ENCODE measurements at regions not wholly inside any gene's neighbourhood (a gene's known extent, or its start where the extent isn't known, plus 50 kb on each side); places are given as distances from the start of the nearest gene placed in this dataset.

GRCh38 chr10:111811517-111811916 lies 372.0 kb downstream of the GPAM start:
- TF ChIP-seq CTCF (IDR thresholded peaks at IDR 0.05), result no peak
- Histone ChIP-seq H3K27ac (no peak overlapping the region), H3K4me3 (no peak overlapping the region)
- DNase-seq (ENCODE audit: low spot score), result no peak

DNA sequence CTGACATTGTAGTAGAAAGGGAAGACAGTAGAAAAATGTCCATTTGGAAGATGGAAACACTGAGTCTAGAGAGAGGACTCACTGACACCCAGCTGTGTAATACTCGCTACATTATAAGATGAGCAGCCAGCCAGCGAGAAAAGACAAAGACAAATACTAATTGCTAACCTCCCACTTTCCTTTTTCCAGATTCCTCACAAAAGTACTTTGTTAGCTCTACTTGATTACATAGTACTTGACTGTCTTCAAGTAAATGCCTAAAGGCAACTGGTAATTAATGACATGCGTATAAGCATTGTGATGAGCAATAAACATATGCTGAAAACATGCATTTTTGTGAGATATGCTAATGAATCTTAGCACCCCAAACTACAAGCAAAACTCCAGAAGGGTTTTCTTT lies 363.1 kb downstream of the GPAM start:
- no peak for TF ChIP-seq CTCF (IDR thresholded peaks at IDR 0.05)
- Histone ChIP-seq H3K4me3 (no peak overlapping the region), H3K27ac (no peak overlapping the region)
- no peak for DNase-seq (ENCODE audit: low spot score)

GRCh38 chr10:111821871-111822270 lies 361.7 kb downstream of the GPAM start:
- no peak for DNase-seq (ENCODE audit: low spot score)
- Histone ChIP-seq H3K4me3 (no peak overlapping the region), H3K27ac (no peak overlapping the region)
- TF ChIP-seq CTCF (IDR thresholded peaks at IDR 0.05), result no peak

- DNase-seq (ENCODE audit: low spot score), result no peak
- H3K4me3 ChIP-seq, result no peak overlapping the region
- no peak overlapping the region for H3K27ac ChIP-seq
- TF ChIP-seq CTCF (IDR thresholded peaks at IDR 0.05), result no peak
Measured at GRCh38 chr10:111822661-111823060, 360.9 kb downstream of the GPAM start.

DNA sequence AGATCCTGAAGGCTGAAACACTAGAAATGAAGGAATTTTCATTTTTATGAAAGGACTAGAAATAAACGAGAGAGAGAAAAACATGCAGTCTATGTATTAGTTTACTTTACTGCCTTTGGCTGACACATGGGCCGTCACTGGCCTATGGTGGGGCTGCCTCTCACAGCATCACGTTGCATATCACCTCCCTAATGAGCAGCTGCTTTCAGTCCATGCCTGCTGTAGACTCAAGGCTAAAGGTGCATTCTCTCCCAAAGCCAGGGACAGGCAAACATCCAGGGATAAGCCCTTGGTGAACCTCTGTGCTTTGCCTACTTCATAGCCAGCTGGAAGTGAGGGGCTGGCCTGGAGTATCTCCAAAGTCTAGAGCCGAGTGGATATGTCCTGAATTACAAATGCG lies 359.4 kb downstream of the GPAM start:
- TF ChIP-seq CTCF (IDR thresholded peaks at IDR 0.05), result no peak
- no peak overlapping the region for H3K4me3 ChIP-seq
- no peak overlapping the region for H3K27ac ChIP-seq
- no peak for DNase-seq (ENCODE audit: low spot score)

DNA sequence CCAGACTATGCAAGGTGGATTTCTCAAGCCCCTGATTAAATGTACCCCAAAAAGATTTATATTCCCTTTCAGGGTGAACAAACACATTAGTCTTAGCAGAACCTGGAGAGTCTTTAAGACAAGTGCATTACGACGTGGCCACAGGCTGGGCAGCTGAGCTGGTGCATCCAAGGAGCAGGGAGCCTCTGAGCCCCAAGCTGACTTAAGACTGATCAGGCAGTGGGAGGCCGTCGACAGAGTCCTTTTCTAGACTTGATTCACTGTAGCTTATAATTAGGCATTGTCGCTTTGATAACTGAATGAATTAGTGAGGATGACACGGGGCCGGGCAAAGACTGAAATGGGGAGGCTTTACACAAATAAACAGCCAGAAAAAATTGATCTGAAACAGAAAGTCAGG lies 353.2 kb downstream of the GPAM start:
- H3K4me3 ChIP-seq, result no peak overlapping the region
- no peak for DNase-seq (ENCODE audit: low spot score)
- no peak for TF ChIP-seq CTCF (IDR thresholded peaks at IDR 0.05)
- H3K27ac ChIP-seq, result no peak overlapping the region

- H3K4me3 ChIP-seq, result no peak overlapping the region
- no peak for DNase-seq (ENCODE audit: low spot score)
- H3K27ac ChIP-seq, result no peak overlapping the region
- no peak for TF ChIP-seq CTCF (IDR thresholded peaks at IDR 0.05)
Measured at GRCh38 chr10:111831058-111831457, 352.5 kb downstream of the GPAM start.
